Activated T-cell treated with anti-CD3 and anti-CD28 coated beads, Interleukin-2, amount 50 U/mL, for 24 hours (primary cell): ENCODE measurements at regions not wholly inside any gene's neighbourhood (a gene's known extent, or its start where the extent isn't known, plus 50 kb on each side); places are given as distances from the start of the nearest gene placed in this dataset.

ENCODE experiments used
- DNase-seq: peaks from one replicate; pipeline ENCODE4 v3.0.0-alpha.2; 2020
- H3K27ac Mint-ChIP-seq: 2 replicates; pipeline ENCODE4 v1.8.0; 2020; ENCODE audit warnings: mild to moderate bottlenecking, mixed read lengths
- H3K27me3 Mint-ChIP-seq: 2 replicates; pipeline ENCODE4 v1.8.0; 2020; ENCODE audit warnings: mixed read lengths
- H3K36me3 Mint-ChIP-seq: 2 replicates; pipeline ENCODE4 v1.8.0; 2020; ENCODE audit warnings: low read depth, mixed read lengths
- H3K4me1 Mint-ChIP-seq: 2 replicates; pipeline ENCODE4 v1.8.0; 2020; ENCODE audit warnings: low read depth, mixed read lengths
- H3K4me3 Mint-ChIP-seq: 2 replicates; pipeline ENCODE4 v1.8.0; 2020; ENCODE audit warnings: mild to moderate bottlenecking, moderate library complexity, mixed read lengths
- H3K9me3 Mint-ChIP-seq: 2 replicates; pipeline ENCODE4 v1.8.0; 2020; ENCODE audit warnings: mixed read lengths

DNA sequence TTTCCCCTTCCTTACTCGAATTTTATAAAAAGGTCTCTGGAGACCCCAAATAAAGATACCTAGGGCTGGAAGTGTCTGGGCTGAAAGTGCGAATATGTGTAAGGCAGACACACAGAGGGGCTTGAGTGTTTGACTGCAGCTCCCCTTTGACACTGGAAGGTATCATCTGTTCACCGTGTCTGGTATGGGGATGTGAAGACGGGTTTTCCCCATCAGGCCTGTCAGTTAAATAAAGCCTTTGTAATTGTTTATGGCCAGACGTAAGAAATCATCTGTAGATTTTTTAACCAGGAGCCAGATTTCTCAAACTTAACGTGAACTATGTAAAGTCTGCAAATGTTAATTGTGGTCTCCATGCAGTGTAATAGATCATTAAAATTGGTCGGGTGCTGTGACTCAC, 1173.4 kb downstream of the AMY1C start:
- Mint-ChIP-seq H3K4me3 (no peak overlapping the region), H3K4me1 (no peaks in the 10 kb centered on the region), H3K9me3 (peaks cover 14% of the 10 kb centered on the region), H3K36me3 (no peaks in the 10 kb centered on the region), H3K27me3 (no peaks in the 10 kb centered on the region), H3K27ac (no peak overlapping the region)
- DNase-seq: no peak

DNA sequence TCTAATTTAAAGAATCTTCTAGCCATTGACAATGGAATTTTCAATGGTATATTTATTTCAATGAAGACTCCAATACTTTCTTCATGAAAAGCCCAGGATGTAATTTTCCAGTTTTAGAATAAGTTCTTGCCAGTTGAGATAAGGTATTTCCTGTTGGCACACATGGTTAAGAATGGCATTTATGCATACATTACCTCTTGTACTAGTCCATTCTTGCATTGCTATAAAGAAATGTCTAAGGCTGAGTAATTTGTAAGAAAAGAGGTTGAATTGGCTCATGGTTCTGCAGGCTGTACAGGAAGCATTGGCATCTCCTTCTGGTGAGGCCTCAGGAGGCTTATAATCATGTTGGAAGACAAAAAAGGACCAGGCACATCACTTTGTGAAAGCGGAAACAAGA, 1179.6 kb downstream of the AMY1C start:
- no peaks in the 10 kb centered on the region for H3K36me3 Mint-ChIP-seq
- H3K27ac Mint-ChIP-seq: no peak overlapping the region
- no peaks in the 10 kb centered on the region for H3K27me3 Mint-ChIP-seq
- DNase-seq: no peak
- H3K9me3 Mint-ChIP-seq: peaks cover 10% of the 10 kb centered on the region
- H3K4me3 Mint-ChIP-seq: no peak overlapping the region
- H3K4me1 Mint-ChIP-seq: no peaks in the 10 kb centered on the region

DNA sequence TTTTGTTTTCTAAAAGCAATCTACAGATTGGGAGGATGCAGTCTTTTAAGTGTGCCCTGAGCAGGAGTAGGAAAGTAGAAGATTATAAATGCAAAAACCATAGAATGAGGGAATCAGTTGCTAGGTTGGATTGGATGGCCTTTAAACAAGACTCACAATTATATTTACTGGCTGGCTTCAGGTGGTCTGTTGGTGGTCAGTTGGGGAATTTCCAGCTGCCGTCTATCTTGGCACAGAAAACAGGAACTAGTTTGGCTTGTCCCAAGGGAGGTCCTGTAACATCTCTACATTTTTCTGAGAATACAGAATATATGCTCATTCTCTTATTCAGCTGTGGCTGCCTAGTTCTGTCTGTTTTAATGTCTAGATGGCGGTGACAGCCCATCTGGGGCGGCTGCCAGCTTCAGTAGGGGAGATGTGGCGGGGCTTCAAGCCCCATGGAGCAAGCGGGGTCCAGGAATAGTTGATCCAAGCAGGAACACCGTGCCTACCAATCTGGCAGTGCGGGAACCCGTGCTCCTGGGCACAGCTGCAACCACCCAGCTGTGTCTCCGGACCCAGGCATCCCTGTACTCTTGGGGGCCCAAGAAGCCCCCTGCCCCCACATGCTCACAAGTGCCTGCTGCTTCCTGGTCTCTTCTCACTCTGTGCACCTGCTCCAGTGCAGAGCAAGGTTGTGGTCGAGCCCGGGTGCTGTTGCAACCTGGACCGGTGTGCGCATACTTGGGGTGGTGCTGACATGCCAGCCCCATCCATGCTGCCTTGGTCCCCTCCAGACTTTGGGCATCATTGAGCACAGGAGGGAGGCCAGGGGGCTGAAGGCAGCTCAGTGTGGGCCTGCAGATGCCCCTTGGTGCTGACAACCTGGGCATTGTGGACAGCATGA, 1182.6 kb downstream of the AMY1C start:
- Mint-ChIP-seq H3K4me1 (no peaks in the 10 kb centered on the region), H3K4me3 (no peak overlapping the region), H3K27ac (no peak overlapping the region), H3K36me3 (no peaks in the 10 kb centered on the region), H3K9me3 (peaks cover 10% of the 10 kb centered on the region), H3K27me3 (no peaks in the 10 kb centered on the region)
- no peak for DNase-seq

DNA sequence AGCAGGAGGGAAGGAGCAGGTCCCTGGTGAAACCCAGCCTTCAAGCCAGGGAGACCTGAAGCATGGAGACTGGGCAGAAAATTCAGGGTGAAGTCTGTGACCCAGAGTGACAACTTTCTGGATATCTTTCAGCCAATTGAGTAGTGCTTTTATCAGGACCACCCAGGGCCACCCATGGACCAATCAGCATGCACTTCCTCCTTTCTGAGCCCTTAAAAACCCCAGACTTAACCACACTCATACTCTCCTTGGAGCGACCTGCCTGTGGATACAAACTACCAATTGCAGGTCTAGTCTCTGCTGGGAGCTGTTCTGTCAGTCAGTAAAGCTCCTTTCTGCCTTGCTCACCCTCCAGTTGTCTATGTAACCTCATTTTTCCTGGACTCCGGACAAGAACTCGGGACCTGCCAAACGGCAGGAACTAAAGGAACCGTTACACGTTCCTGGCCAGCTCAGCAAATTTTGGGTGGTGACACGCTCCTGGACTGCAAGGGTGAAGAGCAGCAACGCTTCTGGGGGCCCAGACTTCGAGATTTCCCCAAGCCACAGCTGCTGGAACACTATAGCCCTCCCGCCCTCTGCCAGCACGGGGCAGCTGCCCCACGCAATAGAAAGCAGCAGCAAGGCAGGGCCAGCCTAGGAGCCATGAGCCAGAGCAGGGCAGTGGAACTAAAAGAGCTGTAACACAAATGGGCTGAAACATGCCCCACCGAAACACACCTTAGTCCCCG, 1183.4 kb downstream of the AMY1C start:
- DNase-seq: no peak
- Mint-ChIP-seq H3K27me3 (no peaks in the 10 kb centered on the region), H3K9me3 (peaks cover 10% of the 10 kb centered on the region), H3K4me1 (no peaks in the 10 kb centered on the region), H3K36me3 (no peaks in the 10 kb centered on the region), H3K27ac (no peak overlapping the region), H3K4me3 (no peak overlapping the region)

DNA sequence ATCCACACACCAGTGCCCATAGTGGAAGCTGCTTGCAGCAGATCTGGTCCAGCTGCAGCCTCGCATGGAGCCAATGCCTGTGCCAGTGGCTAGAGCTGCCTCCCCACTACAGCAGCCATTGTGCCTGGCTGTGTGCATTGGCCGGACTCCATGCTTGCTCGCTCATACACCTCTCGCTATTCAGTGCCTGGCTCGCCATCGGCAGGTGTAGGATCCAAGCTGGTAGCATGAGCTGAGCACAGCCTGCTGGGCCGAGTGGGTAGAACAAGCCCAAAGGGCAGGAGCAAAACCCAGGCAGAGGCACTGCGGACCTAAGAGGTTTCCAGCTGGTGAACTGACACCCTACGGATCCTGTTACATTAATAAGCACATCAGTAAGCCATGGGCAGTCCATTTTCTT, 1184.1 kb downstream of the AMY1C start:
- H3K4me1 Mint-ChIP-seq: no peaks in the 10 kb centered on the region
- DNase-seq: no peak
- H3K9me3 Mint-ChIP-seq: peaks cover 10% of the 10 kb centered on the region
- H3K4me3 Mint-ChIP-seq: no peak overlapping the region
- H3K27me3 Mint-ChIP-seq: no peaks in the 10 kb centered on the region
- H3K27ac Mint-ChIP-seq: no peak overlapping the region
- H3K36me3 Mint-ChIP-seq: no peaks in the 10 kb centered on the region

DNA sequence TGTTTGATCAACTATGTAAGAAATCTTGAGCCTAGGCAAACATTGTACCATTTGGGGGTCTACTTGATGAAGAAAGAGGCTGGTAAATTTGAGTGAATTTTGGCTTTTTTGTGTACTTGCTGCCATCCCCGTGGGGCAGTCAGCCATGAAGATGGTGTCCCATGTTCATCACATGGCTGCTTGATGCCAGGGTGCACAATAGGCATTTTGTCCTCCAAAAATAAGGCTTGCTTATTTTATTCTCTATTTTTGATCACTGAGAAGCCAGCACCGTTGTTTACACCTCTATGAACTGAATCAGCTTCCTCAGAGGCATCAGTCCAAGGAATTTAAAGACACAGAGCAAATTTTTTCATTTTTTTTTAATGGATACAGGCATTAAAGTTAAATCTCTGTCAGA, 1195.7 kb downstream of the AMY1C start:
- no peak for DNase-seq
- Mint-ChIP-seq H3K4me1 (no peaks in the 10 kb centered on the region), H3K4me3 (no peak overlapping the region), H3K27ac (no peak overlapping the region), H3K36me3 (no peaks in the 10 kb centered on the region), H3K9me3 (peaks cover 8% of the 10 kb centered on the region), H3K27me3 (no peaks in the 10 kb centered on the region)

DNA sequence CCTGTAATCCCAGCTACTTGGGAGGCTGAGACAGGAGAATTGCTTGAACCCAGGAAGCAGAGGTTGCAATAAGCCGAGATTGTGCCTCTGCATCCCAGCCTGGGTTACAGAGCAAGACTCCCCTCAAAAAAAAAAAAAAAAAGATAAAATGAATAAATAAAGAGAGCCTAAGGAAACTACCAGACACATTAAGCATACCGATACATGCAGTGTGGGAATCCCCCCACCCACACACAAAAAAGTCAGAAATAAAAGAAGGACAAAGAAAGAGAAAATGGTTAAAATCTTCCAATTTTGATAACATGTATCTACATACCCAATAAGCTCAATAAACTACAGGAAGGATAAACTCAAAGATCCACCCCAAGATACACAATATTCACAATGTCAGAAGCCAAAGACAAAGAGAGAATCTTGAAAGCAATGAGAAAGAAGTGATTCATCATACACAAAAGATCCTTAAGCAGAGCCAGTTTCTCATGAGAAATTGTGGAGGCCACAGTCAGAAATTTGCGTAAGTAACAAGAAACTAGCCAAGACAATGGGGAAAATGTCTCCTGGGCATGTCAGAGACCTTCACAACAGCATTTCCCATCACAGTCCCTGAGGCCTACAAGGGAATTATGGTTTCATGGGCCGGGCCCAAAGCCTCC, 1197.0 kb downstream of the AMY1C start:
- Mint-ChIP-seq H3K4me1 (no peaks in the 10 kb centered on the region), H3K36me3 (no peaks in the 10 kb centered on the region), H3K27me3 (no peaks in the 10 kb centered on the region), H3K27ac (no peak overlapping the region), H3K4me3 (no peak overlapping the region), H3K9me3 (peaks cover 6% of the 10 kb centered on the region)
- DNase-seq: no peak

DNA sequence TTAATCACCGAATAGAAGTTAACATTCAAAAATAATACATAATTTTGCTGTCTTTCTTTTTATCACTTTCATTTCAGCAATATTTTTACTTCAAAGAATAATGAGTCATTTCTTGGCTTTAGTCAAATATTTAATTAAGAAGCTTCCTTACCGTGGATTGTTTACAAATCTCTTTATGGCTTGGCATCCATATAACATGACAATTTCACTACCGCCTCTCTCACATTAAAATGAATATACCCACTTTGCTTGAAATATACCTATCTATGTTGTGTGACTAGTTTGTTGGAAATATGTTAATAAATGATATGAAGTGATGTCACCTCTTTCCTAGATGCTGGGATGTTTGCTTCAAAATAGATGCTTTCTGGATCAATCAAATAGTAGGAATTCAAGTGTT, 1203.9 kb downstream of the AMY1C start:
- Mint-ChIP-seq H3K36me3 (no peaks in the 10 kb centered on the region), H3K27me3 (no peaks in the 10 kb centered on the region), H3K27ac (no peak overlapping the region), H3K4me1 (no peaks in the 10 kb centered on the region), H3K9me3 (no peaks in the 10 kb centered on the region), H3K4me3 (no peak overlapping the region)
- DNase-seq: no peak

DNA sequence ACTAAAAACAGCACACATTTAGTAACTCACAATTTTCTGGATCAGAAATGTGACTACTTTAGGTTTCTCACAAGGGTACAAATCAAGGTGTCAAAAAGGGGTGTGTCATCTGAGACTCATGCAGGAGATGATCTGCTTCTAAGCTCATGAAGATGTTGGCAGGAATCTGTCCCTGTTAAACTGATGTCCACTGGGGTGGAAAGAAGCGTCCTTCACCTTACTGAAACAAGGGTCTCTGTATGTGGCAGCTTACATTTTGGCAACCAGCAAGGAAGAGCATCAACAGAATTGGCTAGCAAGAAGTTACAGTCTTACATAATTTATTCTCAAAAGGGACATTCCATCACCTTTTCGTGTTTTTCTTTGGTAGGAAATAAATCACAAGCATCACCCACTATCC, 1223.8 kb downstream of the AMY1C start:
- Mint-ChIP-seq H3K27me3 (no peaks in the 10 kb centered on the region), H3K4me3 (no peak overlapping the region), H3K27ac (no peak overlapping the region), H3K36me3 (no peaks in the 10 kb centered on the region), H3K4me1 (no peaks in the 10 kb centered on the region), H3K9me3 (peaks cover 13% of the 10 kb centered on the region)
- no peak for DNase-seq

DNA sequence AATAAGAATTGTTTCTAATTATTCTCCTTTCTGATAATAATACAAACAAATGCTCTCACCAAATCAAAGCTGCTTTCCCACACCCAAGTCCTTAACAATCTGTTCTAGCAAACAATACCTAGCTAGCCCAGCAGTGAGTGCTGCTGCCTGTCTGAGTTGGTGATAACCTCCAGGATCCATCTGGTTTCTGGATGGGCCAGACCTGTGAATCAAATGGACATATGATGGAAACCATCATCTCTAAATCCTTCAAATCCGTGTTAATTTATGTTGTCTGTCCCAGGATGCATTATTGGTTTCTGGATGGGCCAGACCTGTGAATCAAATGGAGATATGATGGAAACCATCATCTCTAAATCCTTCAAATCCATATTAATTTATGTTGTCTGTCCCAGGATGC, 1230.0 kb downstream of the AMY1C start:
- Mint-ChIP-seq H3K27me3 (no peaks in the 10 kb centered on the region), H3K4me1 (no peaks in the 10 kb centered on the region), H3K36me3 (no peaks in the 10 kb centered on the region), H3K27ac (no peak overlapping the region), H3K4me3 (no peak overlapping the region), H3K9me3 (peaks cover 15% of the 10 kb centered on the region)
- no peak for DNase-seq

DNA sequence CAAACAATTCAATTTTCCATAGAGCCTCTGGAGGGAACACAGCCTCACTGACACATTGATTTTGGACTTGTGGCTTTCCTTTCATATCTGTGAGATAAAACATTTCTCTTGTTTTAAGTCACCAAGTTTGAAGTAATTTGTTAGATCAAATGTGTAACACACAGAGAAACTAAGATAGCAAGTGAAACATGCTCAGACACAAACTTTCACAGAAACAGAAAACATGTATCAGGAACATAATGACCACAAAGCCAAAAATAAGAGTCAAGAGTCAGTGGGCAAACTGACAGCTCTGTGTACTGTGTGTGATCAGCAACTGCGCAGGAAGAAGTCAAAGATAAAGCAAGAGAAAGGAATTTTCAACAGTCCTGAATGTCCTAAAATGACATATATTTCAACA, 1237.5 kb downstream of the AMY1C start:
- no peak overlapping the region for H3K4me3 Mint-ChIP-seq
- no peaks in the 10 kb centered on the region for H3K4me1 Mint-ChIP-seq
- no peak overlapping the region for H3K27ac Mint-ChIP-seq
- H3K27me3 Mint-ChIP-seq: no peaks in the 10 kb centered on the region
- peaks cover 15% of the 10 kb centered on the region for H3K9me3 Mint-ChIP-seq
- no peaks in the 10 kb centered on the region for H3K36me3 Mint-ChIP-seq
- DNase-seq: no peak

DNA sequence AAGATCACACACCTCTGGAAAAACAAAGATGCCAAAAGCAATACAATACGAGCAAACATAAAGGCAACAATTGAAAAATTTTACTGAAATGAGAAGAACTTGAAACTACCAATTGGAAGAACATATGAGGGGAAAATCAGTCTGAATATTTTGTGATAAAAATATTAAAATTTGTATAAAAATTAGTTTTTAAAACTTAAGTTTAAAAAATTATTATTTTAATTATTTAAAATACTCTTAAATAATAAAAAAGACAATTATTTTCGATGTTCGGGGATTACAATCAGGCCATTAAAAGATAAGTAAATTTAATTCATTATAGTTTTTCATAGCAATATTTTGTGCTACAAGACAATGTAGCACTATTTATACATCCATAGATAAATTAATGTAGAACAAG, 1239.3 kb downstream of the AMY1C start:
- DNase-seq: no peak
- H3K27ac Mint-ChIP-seq: no peak overlapping the region
- H3K4me3 Mint-ChIP-seq: no peak overlapping the region
- H3K9me3 Mint-ChIP-seq: peaks cover 15% of the 10 kb centered on the region
- no peaks in the 10 kb centered on the region for H3K36me3 Mint-ChIP-seq
- H3K27me3 Mint-ChIP-seq: no peaks in the 10 kb centered on the region
- H3K4me1 Mint-ChIP-seq: no peaks in the 10 kb centered on the region

DNA sequence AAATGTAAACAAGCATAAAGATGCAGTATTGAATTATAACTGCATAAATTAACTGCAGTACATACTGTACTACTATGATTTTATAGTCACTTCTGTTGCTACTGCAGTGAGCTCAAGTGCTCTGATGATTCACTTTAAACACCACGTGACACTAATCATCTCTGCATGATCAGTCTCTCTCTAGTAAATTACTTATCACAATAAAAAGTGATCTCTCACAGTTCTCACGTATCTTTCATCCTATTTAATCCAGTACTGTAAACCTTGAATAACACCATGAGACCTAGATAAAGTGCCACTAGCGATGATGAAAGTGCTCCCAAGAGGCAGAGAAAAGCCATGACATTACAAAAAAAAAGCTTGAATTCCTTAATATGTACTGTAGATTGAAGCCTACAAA, 1242.0 kb downstream of the AMY1C start:
- no peaks in the 10 kb centered on the region for H3K36me3 Mint-ChIP-seq
- H3K27ac Mint-ChIP-seq: no peak overlapping the region
- peaks cover 15% of the 10 kb centered on the region for H3K9me3 Mint-ChIP-seq
- no peaks in the 10 kb centered on the region for H3K27me3 Mint-ChIP-seq
- no peak overlapping the region for H3K4me3 Mint-ChIP-seq
- H3K4me1 Mint-ChIP-seq: no peaks in the 10 kb centered on the region
- no peak for DNase-seq

DNA sequence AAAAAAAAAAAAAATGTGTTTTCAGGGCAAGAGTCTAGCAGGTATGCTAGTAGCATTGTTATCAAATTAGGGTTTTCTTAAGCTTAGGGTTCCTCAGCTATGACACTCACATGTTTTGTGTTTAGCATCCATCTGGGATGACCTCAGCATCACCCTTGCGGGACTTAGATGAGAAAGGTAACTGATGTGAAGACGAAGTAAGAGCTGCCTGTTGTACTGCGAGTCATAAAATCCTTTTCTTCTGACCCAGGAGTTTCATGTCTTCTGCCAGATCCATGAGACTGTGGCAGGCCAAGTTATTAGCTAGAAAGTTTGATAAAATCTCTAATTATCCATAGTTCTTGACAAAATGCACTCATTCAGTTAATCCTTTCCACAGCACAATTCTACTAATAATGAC, 1251.1 kb downstream of the AMY1C start:
- no peaks in the 10 kb centered on the region for H3K27me3 Mint-ChIP-seq
- H3K4me1 Mint-ChIP-seq: no peaks in the 10 kb centered on the region

DNA sequence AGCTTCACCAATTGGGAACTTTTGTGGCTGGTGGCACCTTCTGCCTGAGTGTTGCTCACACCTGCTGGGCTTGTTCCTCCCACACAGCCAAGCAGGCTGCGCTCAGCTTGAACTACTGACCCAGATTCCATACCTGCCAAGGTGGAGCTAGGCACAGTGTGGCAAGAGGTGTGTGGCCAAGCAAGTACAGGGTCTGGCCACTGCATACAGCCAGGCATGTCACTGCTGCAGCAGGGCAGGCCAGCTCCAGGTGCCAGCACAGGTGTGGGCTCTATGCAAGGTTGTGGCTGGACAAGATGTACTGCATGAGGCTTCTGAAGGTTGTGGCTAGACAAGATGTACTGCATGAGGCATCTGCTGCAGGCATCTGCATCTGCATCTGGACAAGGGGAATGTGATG, 1254.8 kb downstream of the AMY1C start:
- H3K27me3 Mint-ChIP-seq: no peaks in the 10 kb centered on the region
- no peaks in the 10 kb centered on the region for H3K36me3 Mint-ChIP-seq
- H3K4me1 Mint-ChIP-seq: no peaks in the 10 kb centered on the region
- H3K27ac Mint-ChIP-seq: no peak overlapping the region
- H3K9me3 Mint-ChIP-seq: peaks cover 11% of the 10 kb centered on the region
- DNase-seq: no peak
- no peak overlapping the region for H3K4me3 Mint-ChIP-seq

More for the DNA sequence above, 1251.1 kb downstream of the AMY1C start:
- Mint-ChIP-seq H3K36me3 (no peaks in the 10 kb centered on the region), H3K27ac (no peak overlapping the region), H3K4me3 (no peak overlapping the region), H3K9me3 (peaks cover 4% of the 10 kb centered on the region)
- DNase-seq: no peak
